ENCODE measurements at regions not wholly inside any gene's neighbourhood (a gene's known extent, or its start where the extent isn't known, plus 50 kb on each side); places are given as distances from the start of the nearest gene placed in this dataset.

- Histone ChIP-seq H3K9me3 (ENCODE audit: control insufficient read depth in 1 of 2, insufficient read depth in 1 of 2, low read depth in 1 of 2, low read length in 2 of 2) (no peaks in the 10 kb centered on the region), H3K4me1 (ENCODE audit: control insufficient read depth in 1 of 2, insufficient read depth in 2 of 2, low read length in 2 of 2) (no peaks in the 10 kb centered on the region), H3K4me3 (replicated peaks in 1 of 2; ENCODE audit: low read depth in 1 of 2, low read length in 2 of 2) (no peak overlapping the region), H3K79me2 (ENCODE audit: insufficient read depth, low read length) (no peaks in the 10 kb centered on the region), H3K4me2 (ENCODE audit: low read length) (no peak overlapping the region), H3K9ac (ENCODE audit: low read length) (no peak overlapping the region), H3K27ac (ENCODE audit: low read depth, low read length) (no peak overlapping the region), H3K36me3 (ENCODE audit: control insufficient read depth in 1 of 2, insufficient read depth in 2 of 2, low read length in 2 of 2) (no peaks in the 10 kb centered on the region), H3K27me3 (ENCODE audit: insufficient read depth, low read length) (no peaks in the 10 kb centered on the region), H2AFZ (ENCODE audit: low read depth, low read length, poor library complexity, severe bottlenecking) (no peak overlapping the region), H4K20me1 (ENCODE audit: insufficient read depth) (no peaks in the 10 kb centered on the region), H3K9me2 (ENCODE audit: insufficient read depth) (no peaks in the 10 kb centered on the region)
- TF ChIP-seq YY1 (IDR thresholded peaks at IDR 0.05; ENCODE audit: extremely low read depth, insufficient replicate concordance, low read depth, low read length) (no peak), ZNF274 (IDR thresholded peaks at IDR 0.05; ENCODE audit: low read depth, low read length) (no peak), CEBPB (IDR thresholded peaks at IDR 0.05; ENCODE audit: low read depth) (no peak), FOSL1 (IDR thresholded peaks at IDR 0.05; ENCODE audit: low read depth) (no peak), EZH2 (IDR thresholded peaks at IDR 0.05) (no peak), EZH2phosphoT487 (IDR thresholded peaks at IDR 0.05; ENCODE audit: borderline replicate concordance) (no peak), ZFX (IDR thresholded peaks at IDR 0.05) (no peak)
- intact Hi-C loops (cut with micrococcal nuclease): no loop called here
- ChIA-PET POLR2A (no interaction called here), RAD21 (ENCODE audit: low non-redundant PET in 1 of 2, low total read pairs in 2 of 2, uncharacterized antibody in 2 of 2, unreplicated experiment in 2 of 2) (no interaction called here), CTCF (no interaction called here)
- no TSS peak for BruUV-seq (replicated peaks)
- DNase-seq (ENCODE audit: low read depth, low spot score): no peak
- no peak for ATAC-seq
Measured at GRCh38 chr2:147789287-147789686, 55.5 kb upstream of the ACVR2A start.

GRCh38 chr2:147782141-147782930 lies 62.5 kb upstream of the ACVR2A start:
- POLR2A ChIA-PET: no interaction called here
- BruUV-seq (replicated peaks): no TSS peak

More at GRCh38 chr2:147782141-147782930, 62.5 kb upstream of the ACVR2A start:
- peaks cover 0 to 3% of the 10 kb centered on the region in 2 experiments; a peak in 1 of 4 replicates for H3K4me1 ChIP-seq (ENCODE audit: control insufficient read depth in 1 of 2, insufficient read depth in 2 of 2, low read length in 2 of 2)
- RAD21 ChIA-PET (ENCODE audit: low non-redundant PET in 1 of 2, low total read pairs in 2 of 2, uncharacterized antibody in 2 of 2, unreplicated experiment in 2 of 2): interaction anchor here in 1 of 2 experiments (0.6 kb wide), 1 partner anchor 48 kb away, joined by 4 read pairs; no protein-coding TSS in a partner anchor
- no peak overlapping the region for H2AFZ ChIP-seq (ENCODE audit: low read depth, low read length, poor library complexity, severe bottlenecking)
- H3K4me3 ChIP-seq (replicated peaks in 1 of 2; ENCODE audit: low read depth in 1 of 2, low read length in 2 of 2): no peak overlapping the region
- no peaks in the 10 kb centered on the region for H3K9me2 ChIP-seq (ENCODE audit: insufficient read depth)
- H3K4me2 ChIP-seq (ENCODE audit: low read length): no peak overlapping the region
- H3K9me3 ChIP-seq (ENCODE audit: control insufficient read depth in 1 of 2, insufficient read depth in 1 of 2, low read depth in 1 of 2, low read length in 2 of 2): no peaks in the 10 kb centered on the region
- H4K20me1 ChIP-seq (ENCODE audit: insufficient read depth): no peaks in the 10 kb centered on the region
- H3K27ac ChIP-seq (ENCODE audit: low read depth, low read length): no peak overlapping the region
- TF ChIP-seq ZBTB33 (IDR thresholded peaks at IDR 0.05; ENCODE audit: extremely low read depth, insufficient replicate concordance, low read length): no peak
- TF ChIP-seq FOSL1 (IDR thresholded peaks at IDR 0.05; ENCODE audit: low read depth): 0 out of 2 replicates have a peak, but pooled peaks have one; percentile 6
- no peak for TF ChIP-seq JUND (IDR thresholded peaks at IDR 0.05)
- no peak for TF ChIP-seq CEBPB (IDR thresholded peaks at IDR 0.05; ENCODE audit: low read depth)
- TF ChIP-seq ZNF274 (IDR thresholded peaks at IDR 0.05; ENCODE audit: low read depth, low read length): no peak
- H3K79me2 ChIP-seq (ENCODE audit: insufficient read depth, low read length): no peaks in the 10 kb centered on the region
- no peak overlapping the region for H3K9ac ChIP-seq (ENCODE audit: low read length)
- CTCF ChIA-PET: no interaction called here
- intact Hi-C loops (cut with micrococcal nuclease): no loop called here
- ATAC-seq: no peak
- H3K36me3 ChIP-seq (ENCODE audit: control insufficient read depth in 1 of 2, insufficient read depth in 2 of 2, low read length in 2 of 2): no peaks in the 10 kb centered on the region
- H3K27me3 ChIP-seq (ENCODE audit: insufficient read depth, low read length): no peaks in the 10 kb centered on the region
- DNase-seq (ENCODE audit: low read depth, low spot score): no peak
